A549 (cell line): ENCODE measurements at regions not wholly inside any gene's neighbourhood (a gene's known extent, or its start where the extent isn't known, plus 50 kb on each side); places are given as distances from the start of the nearest gene placed in this dataset.

Experiments
- NPAS2 ChIP-seq: fragments of 250-450 bp; sonication (Bioruptor Pico); IDR thresholded peaks from 2 replicates; pipeline ENCODE4 v1.8.0; 2022; ENCODE audit warnings: mild to moderate bottlenecking, moderate library complexity, borderline replicate concordance
- POLR2A ChIP-seq: IDR thresholded peaks from 2 replicates; pipeline ENCODE4 v1.6.1; 2012; ENCODE audit warnings: mild to moderate bottlenecking, low read length
- RFX5 ChIP-seq: fragments of 450-650 bp; IDR thresholded peaks from 2 replicates; pipeline ENCODE4 v1.7.1; 2014; ENCODE audit warnings: antibody characterized with exemption, mild to moderate bottlenecking, moderate library complexity
- RNF2 ChIP-seq: fragments of 200-600 bp; sonication (generic); IDR thresholded peaks from 2 replicates; pipeline ENCODE4 v1.6.1; 2016; ENCODE audit warnings: low read depth, mild to moderate bottlenecking, antibody characterized with exemption, moderate library complexity, borderline replicate concordance
- ZC3H11A ChIP-seq: fragments of 450-650 bp; IDR thresholded peaks from 2 replicates; pipeline ENCODE4 v1.6.1; 2014; ENCODE audit warnings: antibody characterized with exemption, mild to moderate bottlenecking
- TF ChIP-seq, protein P1 (sequence below): fragments of >200 bp; sonication (Bioruptor Twin); formaldehyde crosslinking; IDR thresholded peaks from 3 replicates; pipeline ENCODE4 v1.5.1; 2016
- TF ChIP-seq, protein P2 (sequence below): IDR thresholded peaks from 2 replicates; pipeline ENCODE4 v1.6.1; 2012; ENCODE audit warnings: low read depth, borderline replicate concordance

DNA sequence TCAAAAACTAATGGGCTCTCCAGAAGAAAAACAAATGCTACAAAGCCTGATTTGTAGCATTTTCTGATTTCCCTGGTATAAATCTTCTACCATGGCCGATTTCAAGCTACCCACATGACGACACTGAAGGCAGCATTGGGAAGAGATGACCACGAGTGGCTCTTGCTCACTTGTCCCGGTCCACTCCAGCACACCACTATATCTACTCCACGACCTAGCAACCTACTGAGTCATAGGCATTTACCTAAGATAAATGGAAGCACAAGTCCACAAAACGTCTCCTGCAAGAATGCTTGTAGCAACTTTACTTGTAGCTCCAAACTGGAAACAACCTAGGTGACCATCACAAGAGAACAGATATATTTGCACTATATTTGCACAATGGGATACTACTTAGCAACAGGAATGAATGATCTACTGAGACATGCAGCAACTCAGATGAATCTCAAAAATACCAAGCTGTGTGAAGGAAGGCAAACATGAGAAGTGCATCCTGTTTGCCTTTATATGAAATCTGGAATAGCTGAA, 60.8 kb upstream of the HES1 start:
- TF ChIP-seq, protein P1, sequence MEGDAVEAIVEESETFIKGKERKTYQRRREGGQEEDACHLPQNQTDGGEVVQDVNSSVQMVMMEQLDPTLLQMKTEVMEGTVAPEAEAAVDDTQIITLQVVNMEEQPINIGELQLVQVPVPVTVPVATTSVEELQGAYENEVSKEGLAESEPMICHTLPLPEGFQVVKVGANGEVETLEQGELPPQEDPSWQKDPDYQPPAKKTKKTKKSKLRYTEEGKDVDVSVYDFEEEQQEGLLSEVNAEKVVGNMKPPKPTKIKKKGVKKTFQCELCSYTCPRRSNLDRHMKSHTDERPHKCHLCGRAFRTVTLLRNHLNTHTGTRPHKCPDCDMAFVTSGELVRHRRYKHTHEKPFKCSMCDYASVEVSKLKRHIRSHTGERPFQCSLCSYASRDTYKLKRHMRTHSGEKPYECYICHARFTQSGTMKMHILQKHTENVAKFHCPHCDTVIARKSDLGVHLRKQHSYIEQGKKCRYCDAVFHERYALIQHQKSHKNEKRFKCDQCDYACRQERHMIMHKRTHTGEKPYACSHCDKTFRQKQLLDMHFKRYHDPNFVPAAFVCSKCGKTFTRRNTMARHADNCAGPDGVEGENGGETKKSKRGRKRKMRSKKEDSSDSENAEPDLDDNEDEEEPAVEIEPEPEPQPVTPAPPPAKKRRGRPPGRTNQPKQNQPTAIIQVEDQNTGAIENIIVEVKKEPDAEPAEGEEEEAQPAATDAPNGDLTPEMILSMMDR, result no peak
- TF ChIP-seq, protein P2, sequence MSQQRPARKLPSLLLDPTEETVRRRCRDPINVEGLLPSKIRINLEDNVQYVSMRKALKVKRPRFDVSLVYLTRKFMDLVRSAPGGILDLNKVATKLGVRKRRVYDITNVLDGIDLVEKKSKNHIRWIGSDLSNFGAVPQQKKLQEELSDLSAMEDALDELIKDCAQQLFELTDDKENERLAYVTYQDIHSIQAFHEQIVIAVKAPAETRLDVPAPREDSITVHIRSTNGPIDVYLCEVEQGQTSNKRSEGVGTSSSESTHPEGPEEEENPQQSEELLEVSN, result no peak
- TF ChIP-seq RFX5 (no peak), NPAS2 (CRISPR knock-in tag) (no peak), RNF2 (no peak), ZC3H11A (no peak), POLR2A (no peak)
